Vagina (tissue), 2 donors: ENCODE measurements at regions not wholly inside any gene's neighbourhood (a gene's known extent, or its start where the extent isn't known, plus 50 kb on each side); places are given as distances from the start of the nearest gene placed in this dataset.

Experiments
- POLR2A ChIP-seq, 2 donors: fragments of 450-650 bp; IDR thresholded peaks; one replicate each; pipeline ENCODE4 v1.6.1; 2017; ENCODE audit warnings: antibody characterized with exemption in 2 of 2, mild to moderate bottlenecking in 2 of 2, moderate library complexity in 2 of 2
- POLR2AphosphoS5 ChIP-seq, 2 donors: sonication (generic); formaldehyde crosslinking; IDR thresholded peaks; one replicate each; pipeline ENCODE4 v1.9.0; 2017; ENCODE audit warnings: antibody characterized with exemption in 2 of 2, mild to moderate bottlenecking in 2 of 2, low read depth in 1 of 2; ENCODE audit not compliant: insufficient read depth in 1 of 2
- TF ChIP-seq, protein P1 (sequence below), 3 experiments: fragments of 450-650 bp in 2 of 3; fragments of 200-600 bp in 1 of 3; sonication (generic) in 1 of 3; IDR thresholded peaks; one replicate each; pipeline ENCODE4 v1.5.1; 2017 to 2019; ENCODE audit warnings: antibody characterized with exemption in 3 of 3, mild to moderate bottlenecking in 2 of 3, moderate library complexity in 2 of 3

DNA sequence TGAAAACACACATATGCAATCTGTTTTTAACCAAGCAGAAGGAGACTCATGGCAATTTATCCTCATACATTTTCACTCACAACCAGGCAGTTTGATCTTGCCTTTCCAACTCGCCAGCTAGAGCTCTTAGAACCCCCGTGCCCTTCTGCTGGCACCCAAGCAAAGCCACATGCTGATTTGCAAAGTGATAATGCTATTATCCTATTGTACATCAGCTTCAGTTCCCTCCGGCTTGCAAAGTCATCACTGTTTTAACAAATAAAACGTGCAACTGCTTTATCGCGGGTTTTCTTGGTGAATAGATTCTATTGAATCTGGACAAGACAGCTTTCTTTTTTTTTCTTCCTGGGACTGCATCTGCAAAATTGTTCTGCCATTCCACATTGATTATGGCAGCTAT, 314.6 kb downstream of the LNPK start:
- TF ChIP-seq, protein P1, sequence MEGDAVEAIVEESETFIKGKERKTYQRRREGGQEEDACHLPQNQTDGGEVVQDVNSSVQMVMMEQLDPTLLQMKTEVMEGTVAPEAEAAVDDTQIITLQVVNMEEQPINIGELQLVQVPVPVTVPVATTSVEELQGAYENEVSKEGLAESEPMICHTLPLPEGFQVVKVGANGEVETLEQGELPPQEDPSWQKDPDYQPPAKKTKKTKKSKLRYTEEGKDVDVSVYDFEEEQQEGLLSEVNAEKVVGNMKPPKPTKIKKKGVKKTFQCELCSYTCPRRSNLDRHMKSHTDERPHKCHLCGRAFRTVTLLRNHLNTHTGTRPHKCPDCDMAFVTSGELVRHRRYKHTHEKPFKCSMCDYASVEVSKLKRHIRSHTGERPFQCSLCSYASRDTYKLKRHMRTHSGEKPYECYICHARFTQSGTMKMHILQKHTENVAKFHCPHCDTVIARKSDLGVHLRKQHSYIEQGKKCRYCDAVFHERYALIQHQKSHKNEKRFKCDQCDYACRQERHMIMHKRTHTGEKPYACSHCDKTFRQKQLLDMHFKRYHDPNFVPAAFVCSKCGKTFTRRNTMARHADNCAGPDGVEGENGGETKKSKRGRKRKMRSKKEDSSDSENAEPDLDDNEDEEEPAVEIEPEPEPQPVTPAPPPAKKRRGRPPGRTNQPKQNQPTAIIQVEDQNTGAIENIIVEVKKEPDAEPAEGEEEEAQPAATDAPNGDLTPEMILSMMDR (IDR thresholded peaks at IDR 0.05) = no peak
- no peak for TF ChIP-seq POLR2A (IDR thresholded peaks at IDR 0.05)
- TF ChIP-seq POLR2AphosphoS5 (IDR thresholded peaks at IDR 0.05; ENCODE audit: insufficient read depth in 1 of 2, low read depth in 1 of 2) = no peak
